HEK293 (cell line): ENCODE measurements at regions not wholly inside any gene's neighbourhood (a gene's known extent, or its start where the extent isn't known, plus 50 kb on each side); places are given as distances from the start of the nearest gene placed in this dataset.

ENCODE experiments used
- MZF1 ChIP-seq: fragments of 450-650 bp; formaldehyde crosslinking; IDR thresholded peaks from 2 replicates; pipeline ENCODE4 v1.5.1; 2017; ENCODE audit warnings: missing biosample characterization, missing genetic modification characterization, borderline replicate concordance
- TF ChIP-seq, protein P1 (sequence below): fragments of 450-650 bp; formaldehyde crosslinking; IDR thresholded peaks from 2 replicates; pipeline ENCODE4 v1.5.1; 2016; ENCODE audit warnings: missing biosample characterization, missing genetic modification characterization

DNA sequence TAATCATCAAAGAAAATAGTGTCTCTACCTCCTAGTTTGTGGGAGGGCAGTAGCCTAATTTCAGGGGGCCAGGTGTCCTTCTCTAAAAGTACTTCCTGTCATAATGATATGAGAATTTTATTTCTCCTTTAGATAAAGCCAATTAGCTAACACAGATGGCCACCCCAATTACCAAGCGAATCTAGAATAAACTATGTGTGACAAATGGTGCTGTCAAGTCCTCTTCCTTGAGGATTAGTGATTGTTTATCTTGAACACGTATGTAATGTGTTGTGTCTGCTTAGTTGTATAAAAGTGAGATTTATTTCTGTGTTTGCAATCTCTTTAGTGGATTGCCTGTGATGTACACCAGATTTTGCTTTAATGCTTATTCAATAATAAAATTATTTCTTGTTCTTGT lies 1120.0 kb downstream of the SORCS1 start:
- no peak for TF ChIP-seq MZF1 (tag by site-specific recombination)
- TF ChIP-seq, protein P1, sequence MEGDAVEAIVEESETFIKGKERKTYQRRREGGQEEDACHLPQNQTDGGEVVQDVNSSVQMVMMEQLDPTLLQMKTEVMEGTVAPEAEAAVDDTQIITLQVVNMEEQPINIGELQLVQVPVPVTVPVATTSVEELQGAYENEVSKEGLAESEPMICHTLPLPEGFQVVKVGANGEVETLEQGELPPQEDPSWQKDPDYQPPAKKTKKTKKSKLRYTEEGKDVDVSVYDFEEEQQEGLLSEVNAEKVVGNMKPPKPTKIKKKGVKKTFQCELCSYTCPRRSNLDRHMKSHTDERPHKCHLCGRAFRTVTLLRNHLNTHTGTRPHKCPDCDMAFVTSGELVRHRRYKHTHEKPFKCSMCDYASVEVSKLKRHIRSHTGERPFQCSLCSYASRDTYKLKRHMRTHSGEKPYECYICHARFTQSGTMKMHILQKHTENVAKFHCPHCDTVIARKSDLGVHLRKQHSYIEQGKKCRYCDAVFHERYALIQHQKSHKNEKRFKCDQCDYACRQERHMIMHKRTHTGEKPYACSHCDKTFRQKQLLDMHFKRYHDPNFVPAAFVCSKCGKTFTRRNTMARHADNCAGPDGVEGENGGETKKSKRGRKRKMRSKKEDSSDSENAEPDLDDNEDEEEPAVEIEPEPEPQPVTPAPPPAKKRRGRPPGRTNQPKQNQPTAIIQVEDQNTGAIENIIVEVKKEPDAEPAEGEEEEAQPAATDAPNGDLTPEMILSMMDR = no peak
